IMR-90 (cell line): ENCODE measurements at regions not wholly inside any gene's neighbourhood (a gene's known extent, or its start where the extent isn't known, plus 50 kb on each side); places are given as distances from the start of the nearest gene placed in this dataset.

ENCODE experiments used
- ATAC-seq: fragments of 200-7000 bp; cut with Tn5 transposase; 2 replicates; pipeline ENCODE4 v1.9.1; 2020; ENCODE audit warnings: low read depth, mild to moderate bottlenecking, moderate library complexity
- BruUV-seq: library from RNA; stranded (reverse); fragments of 400-500 nt; replicated peaks from 2 replicates; lab custom pipeline; 2021; lab: Mats Ljungman, UMichigan
- CTCF ChIA-PET: fragments of 300-600 bp; formaldehyde crosslinking; extraction: SDS; loops from one replicate; lab custom pipeline; 2021; ENCODE audit warnings: antibody characterized with exemption; lab: Yijun Ruan, JAX
- POLR2A ChIA-PET: fragments of 300-600 bp; sonication (Branson Sonifier 250); formaldehyde crosslinking; loops from one replicate; lab custom pipeline; 2022; ENCODE audit warnings: antibody characterized with exemption; ENCODE audit not compliant: unreplicated experiment; lab: Charles Lee
- DNase-seq: peaks from one replicate; pipeline ENCODE4 v3.0.0; 2013
- H2AFZ ChIP-seq: replicated peaks from 2 replicates; pipeline ENCODE3; 2013; ENCODE audit warnings: low read length, mild to moderate bottlenecking; ENCODE audit not compliant: poor library complexity
- H2AK5ac ChIP-seq: 2 replicates; pipeline ENCODE4 v1.6.1; 2013; ENCODE audit warnings: low read depth, low read length, inconsistent platforms
- H2AK9ac ChIP-seq: replicated peaks from 2 replicates; pipeline ENCODE3; 2013; ENCODE audit warnings: mild to moderate bottlenecking, low read depth, low read length, moderate library complexity; ENCODE audit not compliant: poor library complexity
- H2BK120ac ChIP-seq: 2 replicates; pipeline ENCODE4 v1.6.1; 2013; ENCODE audit warnings: low read depth, low read length, inconsistent platforms
- H2BK15ac ChIP-seq: 3 replicates; pipeline ENCODE4 v1.6.1; 2013; ENCODE audit warnings: low read depth, low read length, inconsistent platforms
- H2BK20ac ChIP-seq: 2 replicates; pipeline ENCODE4 v1.6.1; 2013; ENCODE audit warnings: low read depth, mild to moderate bottlenecking, inconsistent platforms, low read length, moderate library complexity
- H2BK5ac ChIP-seq: 2 replicates; pipeline ENCODE4 v1.6.1; 2013; ENCODE audit warnings: mild to moderate bottlenecking, low read depth, low read length, inconsistent platforms; ENCODE audit not compliant: poor library complexity, severe bottlenecking
- H3K14ac ChIP-seq: replicated peaks from 2 replicates; pipeline ENCODE4 v1.6.1; 2013; ENCODE audit warnings: low read depth, low read length, inconsistent platforms
- H3K18ac ChIP-seq: 2 replicates; pipeline ENCODE4 v1.6.1; 2013; ENCODE audit warnings: low read depth, low read length, control low read depth
- H3K23ac ChIP-seq: 2 replicates; pipeline ENCODE4 v1.6.1; 2013; ENCODE audit warnings: low read depth, low read length, inconsistent platforms
- H3K27ac ChIP-seq: 2 replicates; pipeline ENCODE4 v1.5.1; 2013; ENCODE audit warnings: mild to moderate bottlenecking, control low read depth, low read length; ENCODE audit not compliant: insufficient read depth
- H3K27me3 ChIP-seq: 2 replicates; pipeline ENCODE4 v1.6.1; 2013; ENCODE audit warnings: low read length; ENCODE audit not compliant: control insufficient read depth, insufficient read depth
- H3K36me3 ChIP-seq: 2 replicates; pipeline ENCODE4 v1.6.1; 2013; ENCODE audit warnings: low read length, mixed read lengths; ENCODE audit not compliant: control insufficient read depth, insufficient read depth
- H3K4ac ChIP-seq: 2 replicates; pipeline ENCODE4 v1.6.1; 2013; ENCODE audit warnings: low read depth, low read length, inconsistent platforms
- H3K4me1 ChIP-seq: 2 replicates; pipeline ENCODE4 v1.6.1; 2013; ENCODE audit warnings: low read length, mixed read lengths; ENCODE audit not compliant: control insufficient read depth, insufficient read depth
- H3K4me2 ChIP-seq: 2 replicates; pipeline ENCODE4 v1.6.1; 2013; ENCODE audit warnings: low read depth, mild to moderate bottlenecking, control low read depth, low read length, moderate library complexity
- H3K4me3 ChIP-seq: 2 replicates; pipeline ENCODE4 v1.5.1; 2013; ENCODE audit warnings: low read depth, mild to moderate bottlenecking, control low read depth, low read length, moderate library complexity; ENCODE audit not compliant: insufficient read depth
- H3K56ac ChIP-seq: 2 replicates; pipeline ENCODE4 v1.6.1; 2013; ENCODE audit warnings: low read length, inconsistent platforms; ENCODE audit not compliant: insufficient read depth; ENCODE audit errors: extremely low read depth
- H3K79me1 ChIP-seq, 2 experiments: 2 replicates each; pipeline ENCODE4 v1.6.1; 2013; ENCODE audit warnings: low read length in 2 of 2, inconsistent platforms in 1 of 2, low read depth in 1 of 2
- H3K9ac ChIP-seq: 2 replicates; pipeline ENCODE4 v1.6.1; 2013; ENCODE audit warnings: low read depth, low read length, control low read depth
- H3K9me1 ChIP-seq: 2 replicates; pipeline ENCODE4 v1.6.1; 2013; ENCODE audit warnings: low read length, inconsistent platforms; ENCODE audit not compliant: insufficient read depth
- H3K9me3 ChIP-seq: 2 replicates; pipeline ENCODE4 v1.6.1; 2013; ENCODE audit warnings: low read length; ENCODE audit not compliant: control insufficient read depth, insufficient read depth
- H4K20me1 ChIP-seq: 2 replicates; pipeline ENCODE4 v1.6.1; 2013; ENCODE audit warnings: low read length, inconsistent platforms; ENCODE audit not compliant: insufficient read depth
- H4K5ac ChIP-seq: 2 replicates; pipeline ENCODE4 v1.6.1; 2013; ENCODE audit warnings: mild to moderate bottlenecking, low read depth, low read length, control low read depth
- H4K8ac ChIP-seq, 2 experiments: 2 replicates each; pipeline ENCODE4 v1.6.1; 2013; ENCODE audit warnings: low read depth in 2 of 2, low read length in 2 of 2, control low read depth in 1 of 2, inconsistent platforms in 1 of 2
- H4K91ac ChIP-seq: 2 replicates; pipeline ENCODE4 v1.6.1; 2013; ENCODE audit warnings: low read depth, low read length, inconsistent platforms; ENCODE audit not compliant: insufficient read depth
- BHLHE40 ChIP-seq: fragments of 150-350 bp; IDR thresholded peaks from 2 replicates; pipeline ENCODE4 v1.6.1; 2016; ENCODE audit warnings: mild to moderate bottlenecking, low read depth, low read length
- CEBPB ChIP-seq: IDR thresholded peaks from 2 replicates; pipeline ENCODE4 v1.6.1; 2012; ENCODE audit warnings: low read depth, low read length, improper control_type of control experiment
- ELK1 ChIP-seq: fragments of 150-350 bp; IDR thresholded peaks from 2 replicates; pipeline ENCODE4 v1.6.1; 2016; ENCODE audit warnings: low read depth, mild to moderate bottlenecking, low read length, moderate library complexity, borderline replicate concordance
- MAZ ChIP-seq: IDR thresholded peaks from 2 replicates; pipeline ENCODE4 v1.6.1; 2012; ENCODE audit warnings: low read depth, mild to moderate bottlenecking, low read length, improper control_type of control experiment, moderate library complexity, borderline replicate concordance
- NFE2L2 ChIP-seq: fragments of 150-350 bp; IDR thresholded peaks from 2 replicates; pipeline ENCODE4 v1.6.1; 2016; ENCODE audit warnings: low read depth, mild to moderate bottlenecking, low read length
- RCOR1 ChIP-seq: IDR thresholded peaks from 2 replicates; pipeline ENCODE4 v1.6.1; 2012; ENCODE audit warnings: mild to moderate bottlenecking, low read length, improper control_type of control experiment; ENCODE audit not compliant: insufficient replicate concordance
- SMC3 ChIP-seq: fragments of 150-350 bp; IDR thresholded peaks from 2 replicates; pipeline ENCODE4 v1.6.1; 2016; ENCODE audit warnings: low read depth, mild to moderate bottlenecking, antibody characterized with exemption, low read length, moderate library complexity
- WGBS, 2 experiments: methylation state at CpG; one replicate each; pipeline versions ENCODE4 v1.1.5 to v1.1.7; 2013; ENCODE audit warnings: missing lambda C conversion rate in 2 of 2; ENCODE audit not compliant: insufficient read length in 1 of 2; ENCODE audit errors: extremely low coverage in 2 of 2; 5-methylcytosine and 5-hydroxymethylcytosine counted together
- dilution Hi-C: fragments of 300-500 bp; cut with HindIII; formaldehyde crosslinking; loops from one replicate; pipeline ENCODE4 v1.14.3; 2018; ENCODE audit warnings: low sequenced_read_pairs; ENCODE audit not compliant: unreplicated experiment
- in situ Hi-C: fragments of 300-500 bp; cut with MboI; formaldehyde crosslinking; loops from 3 replicates; pipeline ENCODE4 v1.14.3; 2019; ENCODE audit warnings: low sequenced_read_pairs, inconsistent platforms, mixed read lengths
- intact Hi-C: fragments of 100-400 bp; cut with micrococcal nuclease; formaldehyde crosslinking; loops from 2 replicates; pipeline ENCODE4 v1.10.0; 2022
- TF ChIP-seq, protein P1 (sequence below): conservative IDR thresholded peaks from 2 replicates; pipeline ENCODE4 v1.5.1; 2012; ENCODE audit warnings: mild to moderate bottlenecking, low read depth, low read length, improper control_type of control experiment
- TF ChIP-seq, protein P2 (sequence below): fragments of 150-350 bp; IDR thresholded peaks from 2 replicates; pipeline ENCODE4 v1.6.1; 2017; ENCODE audit warnings: mild to moderate bottlenecking, antibody characterized with exemption, low read length, low read depth

GRCh38 chr6:87943191-87943590 lies 104.5 kb upstream of the SPACA1 start:
- DNase-seq = no peak
- CTCF ChIA-PET = no interaction called here

More at GRCh38 chr6:87943191-87943590, 104.5 kb upstream of the SPACA1 start:
- no peaks in the 10 kb centered on the region for H3K9me3 ChIP-seq
- no peaks in the 10 kb centered on the region for H4K20me1 ChIP-seq
- no peak overlapping the region for H2AK5ac ChIP-seq
- H3K9me1 ChIP-seq = no peaks in the 10 kb centered on the region
- intact Hi-C loops (loop anchor here (10.0 kb wide), 1 partner anchor 468 kb away; the partner anchor contains the start of gene SLC35A1), dilution Hi-C loops (no loop called here), in situ Hi-C loops (loop anchor here (25.0 kb wide), 1 partner anchor 844 kb away; no protein-coding TSS in a partner anchor)
- H2AFZ ChIP-seq = no peak overlapping the region
- H3K27me3 ChIP-seq = peaks cover 10% of the 10 kb centered on the region
- POLR2A ChIA-PET = no interaction called here
- H3K36me3 ChIP-seq = no peaks in the 10 kb centered on the region
- no peaks in the 10 kb centered on the region for H3K79me1 ChIP-seq
- H3K56ac ChIP-seq = no peak overlapping the region
- no peak overlapping the region for H2BK120ac ChIP-seq
- H3K4me2 ChIP-seq = no peak overlapping the region
- 50% methylated on average over 2 of the region's 3 CpGs; no CpG with 5 or more reads in 1 of the 2 experiments for WGBS, 2 experiments
- BruUV-seq = no TSS peak
- no peak overlapping the region for H4K5ac ChIP-seq
- no peak for TF ChIP-seq MAZ
- no peak for TF ChIP-seq RCOR1
- TF ChIP-seq, protein P1, sequence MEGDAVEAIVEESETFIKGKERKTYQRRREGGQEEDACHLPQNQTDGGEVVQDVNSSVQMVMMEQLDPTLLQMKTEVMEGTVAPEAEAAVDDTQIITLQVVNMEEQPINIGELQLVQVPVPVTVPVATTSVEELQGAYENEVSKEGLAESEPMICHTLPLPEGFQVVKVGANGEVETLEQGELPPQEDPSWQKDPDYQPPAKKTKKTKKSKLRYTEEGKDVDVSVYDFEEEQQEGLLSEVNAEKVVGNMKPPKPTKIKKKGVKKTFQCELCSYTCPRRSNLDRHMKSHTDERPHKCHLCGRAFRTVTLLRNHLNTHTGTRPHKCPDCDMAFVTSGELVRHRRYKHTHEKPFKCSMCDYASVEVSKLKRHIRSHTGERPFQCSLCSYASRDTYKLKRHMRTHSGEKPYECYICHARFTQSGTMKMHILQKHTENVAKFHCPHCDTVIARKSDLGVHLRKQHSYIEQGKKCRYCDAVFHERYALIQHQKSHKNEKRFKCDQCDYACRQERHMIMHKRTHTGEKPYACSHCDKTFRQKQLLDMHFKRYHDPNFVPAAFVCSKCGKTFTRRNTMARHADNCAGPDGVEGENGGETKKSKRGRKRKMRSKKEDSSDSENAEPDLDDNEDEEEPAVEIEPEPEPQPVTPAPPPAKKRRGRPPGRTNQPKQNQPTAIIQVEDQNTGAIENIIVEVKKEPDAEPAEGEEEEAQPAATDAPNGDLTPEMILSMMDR = no peak
- TF ChIP-seq CEBPB = no peak
- TF ChIP-seq SMC3 = no peak
- no peak for TF ChIP-seq BHLHE40
- TF ChIP-seq, protein P2, sequence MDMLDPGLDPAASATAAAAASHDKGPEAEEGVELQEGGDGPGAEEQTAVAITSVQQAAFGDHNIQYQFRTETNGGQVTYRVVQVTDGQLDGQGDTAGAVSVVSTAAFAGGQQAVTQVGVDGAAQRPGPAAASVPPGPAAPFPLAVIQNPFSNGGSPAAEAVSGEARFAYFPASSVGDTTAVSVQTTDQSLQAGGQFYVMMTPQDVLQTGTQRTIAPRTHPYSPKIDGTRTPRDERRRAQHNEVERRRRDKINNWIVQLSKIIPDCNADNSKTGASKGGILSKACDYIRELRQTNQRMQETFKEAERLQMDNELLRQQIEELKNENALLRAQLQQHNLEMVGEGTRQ = no peak
- TF ChIP-seq NFE2L2 = no peak
- TF ChIP-seq ELK1 = no peak
- no peak overlapping the region for H3K9ac ChIP-seq
- H3K23ac ChIP-seq = no peak overlapping the region
- H2BK20ac ChIP-seq = no peak overlapping the region
- no peak overlapping the region for H4K8ac ChIP-seq
- no peak overlapping the region for H3K27ac ChIP-seq
- no peak overlapping the region for H2AK9ac ChIP-seq
- no peak overlapping the region for H3K14ac ChIP-seq
- no peaks in the 10 kb centered on the region for H3K4me1 ChIP-seq
- no peak for ATAC-seq
- H3K4ac ChIP-seq = no peak overlapping the region
- no peak overlapping the region for H3K4me3 ChIP-seq
- H4K91ac ChIP-seq = no peak overlapping the region
- no peak overlapping the region for H2BK5ac ChIP-seq
- H3K18ac ChIP-seq = no peak overlapping the region
- H2BK15ac ChIP-seq = no peak overlapping the region
